ENCODE measurements at regions not wholly inside any gene's neighbourhood (a gene's known extent, or its start where the extent isn't known, plus 50 kb on each side); places are given as distances from the start of the nearest gene placed in this dataset.

DNA sequence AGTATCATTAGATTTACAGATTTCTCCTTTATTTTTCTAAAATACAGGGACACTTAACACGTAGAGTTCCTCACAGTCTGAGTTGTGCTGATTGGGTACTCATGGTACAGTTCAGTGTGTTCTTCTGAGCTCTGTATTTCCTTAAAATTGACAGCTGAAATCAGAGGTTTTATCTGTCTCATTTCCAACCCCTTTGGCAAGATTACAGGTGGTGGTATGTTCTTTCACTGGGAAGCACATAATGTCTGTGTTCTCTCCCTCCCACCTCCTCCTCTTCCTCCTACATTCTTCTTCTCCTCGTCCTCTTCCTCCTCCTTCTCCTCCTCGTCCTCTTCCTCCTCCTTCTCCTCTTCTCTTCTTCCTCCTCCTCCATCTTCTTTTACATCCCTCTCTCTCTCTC, 99.5 kb upstream of the EEPD1 start:
- TF ChIP-seq, protein P1, sequence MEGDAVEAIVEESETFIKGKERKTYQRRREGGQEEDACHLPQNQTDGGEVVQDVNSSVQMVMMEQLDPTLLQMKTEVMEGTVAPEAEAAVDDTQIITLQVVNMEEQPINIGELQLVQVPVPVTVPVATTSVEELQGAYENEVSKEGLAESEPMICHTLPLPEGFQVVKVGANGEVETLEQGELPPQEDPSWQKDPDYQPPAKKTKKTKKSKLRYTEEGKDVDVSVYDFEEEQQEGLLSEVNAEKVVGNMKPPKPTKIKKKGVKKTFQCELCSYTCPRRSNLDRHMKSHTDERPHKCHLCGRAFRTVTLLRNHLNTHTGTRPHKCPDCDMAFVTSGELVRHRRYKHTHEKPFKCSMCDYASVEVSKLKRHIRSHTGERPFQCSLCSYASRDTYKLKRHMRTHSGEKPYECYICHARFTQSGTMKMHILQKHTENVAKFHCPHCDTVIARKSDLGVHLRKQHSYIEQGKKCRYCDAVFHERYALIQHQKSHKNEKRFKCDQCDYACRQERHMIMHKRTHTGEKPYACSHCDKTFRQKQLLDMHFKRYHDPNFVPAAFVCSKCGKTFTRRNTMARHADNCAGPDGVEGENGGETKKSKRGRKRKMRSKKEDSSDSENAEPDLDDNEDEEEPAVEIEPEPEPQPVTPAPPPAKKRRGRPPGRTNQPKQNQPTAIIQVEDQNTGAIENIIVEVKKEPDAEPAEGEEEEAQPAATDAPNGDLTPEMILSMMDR (IDR thresholded peaks at IDR 0.05), result no peak
- no peak for TF ChIP-seq ZFX (IDR thresholded peaks at IDR 0.05; ENCODE audit: borderline replicate concordance)

Data from 22Rv1 (cell line).